LHCN-M2 (cell line): ENCODE measurements at regions not wholly inside any gene's neighbourhood (a gene's known extent, or its start where the extent isn't known, plus 50 kb on each side); places are given as distances from the start of the nearest gene placed in this dataset.

Source experiments
- DNase-seq: peaks from one replicate; pipeline ENCODE4 v3.0.0-alpha.2; 2012; ENCODE audit warnings: low read depth

DNA sequence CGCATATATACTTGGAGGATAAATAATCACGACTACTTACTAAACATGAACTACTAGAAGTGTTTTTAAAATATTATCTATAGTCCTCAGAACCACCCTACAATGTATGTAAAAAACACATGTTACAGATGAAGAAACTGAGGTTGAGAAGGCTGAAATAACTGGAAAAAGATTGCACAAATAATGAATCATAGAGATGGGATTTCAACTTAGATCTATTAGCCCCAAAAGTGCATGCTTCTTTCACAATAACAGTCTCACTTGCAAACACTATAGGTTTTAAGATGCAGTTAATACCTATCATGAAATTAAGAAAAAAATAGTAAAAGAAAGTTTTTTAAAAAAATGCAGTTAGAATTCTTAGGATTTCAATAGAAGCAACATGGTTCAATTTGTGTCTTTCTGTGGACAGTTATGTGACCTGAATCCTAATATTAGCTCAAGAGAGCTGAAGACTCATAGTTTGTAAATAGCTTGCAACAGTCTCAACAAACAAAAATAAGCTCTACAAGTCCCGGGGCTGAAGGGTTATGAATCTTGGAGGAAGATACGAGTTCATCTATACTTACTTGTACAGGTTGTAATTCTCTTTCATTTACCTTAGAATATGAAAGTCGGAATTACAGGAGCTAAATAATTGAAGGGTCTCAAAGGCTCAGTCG lies 58.6 kb upstream of the NTPCR start:
- DNase-seq = peak; percentile 39

DNA sequence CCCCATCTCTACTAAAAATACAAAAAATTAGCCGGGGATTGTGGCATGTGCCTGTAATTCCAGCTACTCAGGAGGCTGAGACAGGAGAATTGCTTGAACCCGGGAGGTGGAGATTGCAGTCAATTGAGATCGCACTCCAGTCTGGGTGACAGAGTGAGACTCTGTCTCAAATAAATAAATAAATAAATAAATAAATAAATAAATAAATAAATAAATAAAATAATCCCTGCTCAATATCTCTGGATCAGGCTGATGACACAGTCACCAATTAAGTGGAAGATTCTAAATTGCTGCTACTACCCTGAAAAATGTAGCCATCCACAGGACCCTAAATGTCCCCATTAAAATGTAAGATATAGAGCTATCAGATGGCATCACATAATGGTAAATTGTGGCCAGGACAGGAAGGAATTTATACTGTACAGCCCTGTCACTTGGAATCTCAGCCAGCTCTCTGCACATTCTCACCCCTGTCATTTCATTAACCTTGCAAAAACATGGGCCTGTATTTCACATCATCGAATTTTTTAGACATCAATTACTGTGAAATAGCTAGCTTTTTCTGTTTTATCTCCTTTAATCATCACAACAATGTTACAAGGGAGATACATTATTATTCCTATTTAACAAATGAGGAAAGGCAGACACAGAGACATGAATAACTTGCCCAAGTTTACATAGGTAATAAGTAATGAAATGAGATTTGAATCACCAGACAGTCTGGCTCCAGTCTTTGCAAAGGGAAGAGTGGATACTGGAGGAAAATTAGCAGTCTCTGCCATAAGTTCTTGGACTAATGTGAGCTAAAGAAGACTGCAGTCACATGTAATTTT lies 56.7 kb upstream of the NTPCR start:
- no peak for DNase-seq

DNA sequence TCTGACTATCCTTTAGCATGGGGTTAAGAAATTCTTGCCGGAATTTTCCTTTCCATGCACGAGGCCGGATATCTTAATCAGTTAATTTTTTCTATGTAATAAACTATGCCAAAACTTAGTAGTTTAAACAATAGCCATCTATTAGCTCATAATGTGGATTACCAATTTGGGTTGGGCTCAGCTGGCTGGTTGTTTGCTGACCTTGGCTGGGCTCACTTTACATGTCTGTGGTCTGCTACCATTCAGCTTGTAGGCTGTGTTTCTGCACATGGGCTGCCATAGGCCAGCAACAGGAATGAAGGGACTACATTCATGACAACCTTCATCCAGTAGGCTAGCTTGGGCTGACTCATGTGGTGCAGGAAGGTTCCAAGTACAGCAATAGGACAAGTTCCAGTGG lies 56.0 kb upstream of the NTPCR start:
- no peak for DNase-seq

- DNase-seq = no peak
Observed at GRCh38 chr1:232897949-232898465, 52.4 kb upstream of the NTPCR start.

DNA sequence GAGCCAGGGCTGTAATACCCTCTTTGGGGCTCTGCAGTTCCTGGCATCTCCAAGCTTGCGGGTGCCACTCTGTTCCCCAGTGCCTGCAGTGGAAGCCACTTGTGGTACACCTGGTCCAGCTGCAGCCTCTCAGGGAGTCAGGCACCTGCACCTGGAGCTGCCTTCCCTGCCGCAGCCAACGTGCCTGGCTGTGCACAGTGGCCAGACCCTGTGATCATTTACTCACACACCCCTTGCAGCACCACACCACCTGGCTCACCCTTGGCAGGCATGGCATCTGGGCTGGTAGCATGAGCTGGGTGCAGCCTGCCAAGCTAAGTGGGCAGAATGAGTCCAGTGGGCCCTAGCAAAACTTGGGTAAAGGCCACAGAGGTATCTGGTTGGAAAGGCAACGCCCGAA lies 51.1 kb upstream of the NTPCR start:
- no peak for DNase-seq

GRCh38 chr1:232899839-232900238 lies 50.6 kb upstream of the NTPCR start:
- no peak for DNase-seq
